ENCODE measurements at regions not wholly inside any gene's neighbourhood (a gene's known extent, or its start where the extent isn't known, plus 50 kb on each side); places are given as distances from the start of the nearest gene placed in this dataset.

GRCh38 chr3:198106265-198106664 is 146.2 kb downstream of the LMLN start:
- no peaks in the 10 kb centered on the region for H3K4me1 ChIP-seq
- FAIRE-seq (no peak), DNase-seq (ENCODE audit: low read depth in 1 of 2, low spot score in 1 of 2) (no peak), ATAC-seq (no peak)
- POLR2A ChIA-PET, result no interaction called here
- 51% methylated on average over 4 of the region's 4 CpGs for WGBS (ENCODE audit: missing lambda C conversion rate)
- H3K27ac ChIP-seq, result no peak overlapping the region
- no peaks in the 10 kb centered on the region for H3K9me3 ChIP-seq
- H3K4me3 ChIP-seq, result no peak overlapping the region
- no peak overlapping the region for H3K4me2 ChIP-seq
- no peak for TF ChIP-seq MAZ (IDR thresholded peaks at IDR 0.05; ENCODE audit: borderline replicate concordance, low read depth, low read length)
- no peak for TF ChIP-seq ZNF302 (CRISPR knock-in tag; IDR thresholded peaks at IDR 0.05)
- no peak for TF ChIP-seq RNF2 (IDR thresholded peaks at IDR 0.05; ENCODE audit: borderline replicate concordance, low read depth)
- TF ChIP-seq EHF (CRISPR knock-in tag; IDR thresholded peaks at IDR 0.05), result no peak
- no peak for TF ChIP-seq KDM5A (IDR thresholded peaks at IDR 0.05)
- TF ChIP-seq FOSB (CRISPR knock-in tag; IDR thresholded peaks at IDR 0.05), result no peak
- TF ChIP-seq CHD2 (IDR thresholded peaks at IDR 0.05; ENCODE audit: low read length, partially characterized antibody), result no peak
- no peak for TF ChIP-seq CBX2 (IDR thresholded peaks at IDR 0.05; ENCODE audit: borderline replicate concordance, low read depth)
- no peak for TF ChIP-seq BCL3 (IDR thresholded peaks at IDR 0.05)
- no peak for TF ChIP-seq ZFP36 (IDR thresholded peaks at IDR 0.05; ENCODE audit: borderline replicate concordance, partially characterized antibody)
- TF ChIP-seq TFCP2L1 (CRISPR knock-in tag; IDR thresholded peaks at IDR 0.05), result no peak
- TF ChIP-seq ESRRA (IDR thresholded peaks at IDR 0.05; ENCODE audit: borderline replicate concordance, low read length), result no peak
- no peak for TF ChIP-seq MAX (IDR thresholded peaks at IDR 0.05)
- no peak for TF ChIP-seq HMGXB4 (CRISPR knock-in tag; IDR thresholded peaks at IDR 0.05; ENCODE audit: borderline replicate concordance)
- TF ChIP-seq NFE2L2 (conservative IDR thresholded peaks at IDR 0.05; ENCODE audit: low read length), result no peak
- TF ChIP-seq, protein P1, sequence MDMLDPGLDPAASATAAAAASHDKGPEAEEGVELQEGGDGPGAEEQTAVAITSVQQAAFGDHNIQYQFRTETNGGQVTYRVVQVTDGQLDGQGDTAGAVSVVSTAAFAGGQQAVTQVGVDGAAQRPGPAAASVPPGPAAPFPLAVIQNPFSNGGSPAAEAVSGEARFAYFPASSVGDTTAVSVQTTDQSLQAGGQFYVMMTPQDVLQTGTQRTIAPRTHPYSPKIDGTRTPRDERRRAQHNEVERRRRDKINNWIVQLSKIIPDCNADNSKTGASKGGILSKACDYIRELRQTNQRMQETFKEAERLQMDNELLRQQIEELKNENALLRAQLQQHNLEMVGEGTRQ (IDR thresholded peaks at IDR 0.05), result no peak
- TF ChIP-seq JUNB (IDR thresholded peaks at IDR 0.05), result no peak
- no peak for TF ChIP-seq CEBPB (IDR thresholded peaks at IDR 0.05)
- TF ChIP-seq HOXB13 (CRISPR knock-in tag; IDR thresholded peaks at IDR 0.05; ENCODE audit: low read depth), result no peak
- TF ChIP-seq NR3C1 (IDR thresholded peaks at IDR 0.05), result no peak
- CTCF ChIA-PET, result no interaction called here

GRCh38 chr3:198107840-198108734 is 148.1 kb downstream of the LMLN start:
- H3K4me2 ChIP-seq, result no peak overlapping the region
- POLR2A ChIA-PET, result no interaction called here

More at GRCh38 chr3:198107840-198108734, 148.1 kb downstream of the LMLN start:
- WGBS (ENCODE audit: missing lambda C conversion rate), result 2% methylated on average over 3 of the region's 6 CpGs
- Histone ChIP-seq H3K4me1 (no peaks in the 10 kb centered on the region), H3K9me3 (no peaks in the 10 kb centered on the region), H3K27ac (no peak overlapping the region), H3K4me3 (no peak overlapping the region)
- no peak for TF ChIP-seq JUN (IDR thresholded peaks at IDR 0.05)
- TF ChIP-seq E2F6 (IDR thresholded peaks at IDR 0.05; ENCODE audit: borderline replicate concordance, low read depth), result no peak
- TF ChIP-seq RNF2 (IDR thresholded peaks at IDR 0.05; ENCODE audit: borderline replicate concordance, low read depth), result no peak
- TF ChIP-seq FOSB (CRISPR knock-in tag; IDR thresholded peaks at IDR 0.05), result no peak
- no peak for TF ChIP-seq NR3C1 (IDR thresholded peaks at IDR 0.05)
- no peak for TF ChIP-seq SMC3 (IDR thresholded peaks at IDR 0.05)
- no peak for TF ChIP-seq RARB (CRISPR knock-in tag; IDR thresholded peaks at IDR 0.05)
- no peak for FAIRE-seq
- CTCF ChIA-PET, result no interaction called here
- no peak for DNase-seq (ENCODE audit: low read depth in 1 of 2, low spot score in 1 of 2)
- no peak for ATAC-seq
